Gastrocnemius medialis (tissue), 4 donors: ENCODE measurements at regions not wholly inside any gene's neighbourhood (a gene's known extent, or its start where the extent isn't known, plus 50 kb on each side); places are given as distances from the start of the nearest gene placed in this dataset.

Source experiments
- CTCF ChIP-seq, 5 experiments: fragments of 450-650 bp in 3 of 5; fragments of 200-600 bp in 2 of 5; sonication (generic) in 2 of 5; IDR thresholded peaks in 4 of 5; conservative IDR thresholded peaks in 1 of 5; 1 replicate in 4 of 5; 2 replicates in 1 of 5; pipeline ENCODE4 v1.5.1; 2016 to 2019; ENCODE audit warnings: antibody characterized with exemption in 5 of 5, mild to moderate bottlenecking in 3 of 5, moderate library complexity in 3 of 5
- POLR2A ChIP-seq, 2 donors: fragments of 450-650 bp; IDR thresholded peaks; one replicate each; pipeline ENCODE4 v1.6.1; 2017; ENCODE audit warnings: antibody characterized with exemption in 2 of 2, mild to moderate bottlenecking in 2 of 2, moderate library complexity in 2 of 2

GRCh38 chr6:11320914-11321597, 88.6 kb upstream of the NEDD9 start:
- TF ChIP-seq CTCF (IDR thresholded peaks at IDR 0.05 in 4 of 5, conservative IDR thresholded peaks at IDR 0.05 in 1 of 5) (no peak), POLR2A (IDR thresholded peaks at IDR 0.05) (no peak)
